Neural progenitor cell (in vitro differentiated cells): ENCODE measurements at regions not wholly inside any gene's neighbourhood (a gene's known extent, or its start where the extent isn't known, plus 50 kb on each side); places are given as distances from the start of the nearest gene placed in this dataset.
"Not testable (repeated sequence)": the region's sequence is repeated elsewhere in the genome, so short reads cannot be mapped to it uniquely, and the experiment has no call there.

ENCODE experiments used
- DNase-seq: peaks from one replicate; pipeline ENCODE4 v3.0.0-alpha.2; 2016; ENCODE audit warnings: low spot score
- H2AFZ ChIP-seq: fragments of 200-600 bp; sonication (generic); replicated peaks from 2 replicates; pipeline ENCODE4 v1.6.1; 2016; ENCODE audit warnings: antibody characterized with exemption
- H3F3A ChIP-seq: fragments of 200-600 bp; sonication (generic); 2 replicates; pipeline ENCODE4 v1.6.1; 2016; ENCODE audit warnings: antibody characterized with exemption, low read depth
- H3K27ac ChIP-seq: fragments of 200-600 bp; sonication (generic); 2 replicates; pipeline ENCODE4 v1.5.1; 2016; ENCODE audit warnings: mild to moderate bottlenecking
- H3K27me3 ChIP-seq: fragments of 200-600 bp; sonication (generic); 2 replicates; pipeline ENCODE4 v1.6.1; 2016; ENCODE audit warnings: mild to moderate bottlenecking, moderate library complexity
- H3K36me3 ChIP-seq: fragments of 200-600 bp; sonication (generic); 2 replicates; pipeline ENCODE4 v1.5.1; 2016
- H3K4me1 ChIP-seq: fragments of 200-600 bp; sonication (generic); 2 replicates; pipeline ENCODE4 v1.6.1; 2016; ENCODE audit warnings: mixed run types
- H3K4me2 ChIP-seq: fragments of 200-600 bp; sonication (generic); 2 replicates; pipeline ENCODE4 v1.6.1; 2016
- H3K4me3 ChIP-seq: fragments of 200-600 bp; sonication (generic); 2 replicates; pipeline ENCODE4 v1.5.1; 2016
- H3K79me2 ChIP-seq: fragments of 200-600 bp; sonication (generic); 2 replicates; pipeline ENCODE4 v1.6.1; 2016; ENCODE audit warnings: low read depth
- H3K9ac ChIP-seq: fragments of 200-600 bp; sonication (generic); 2 replicates; pipeline ENCODE4 v1.6.1; 2016
- H3K9me3 ChIP-seq: fragments of 200-600 bp; sonication (generic); 2 replicates; pipeline ENCODE4 v1.5.1; 2016; ENCODE audit warnings: low read depth
- H4K20me1 ChIP-seq: fragments of 200-600 bp; sonication (generic); 2 replicates; pipeline ENCODE4 v1.6.1; 2016; ENCODE audit warnings: low read depth
- H3K27ac Mint-ChIP-seq: 3 replicates; pipeline ENCODE4 v1.8.0; 2021; ENCODE audit warnings: mixed read lengths
- H3K27me3 Mint-ChIP-seq: 2 replicates; pipeline ENCODE4 v1.8.0; 2022; ENCODE audit warnings: low read depth, mild to moderate bottlenecking, inconsistent platforms, moderate library complexity, mixed read lengths; ENCODE audit not compliant: insufficient read depth
- H3K36me3 Mint-ChIP-seq: 3 replicates; pipeline ENCODE4 v1.8.0; 2021; ENCODE audit warnings: mixed read lengths
- H3K4me1 Mint-ChIP-seq: 3 replicates; pipeline ENCODE4 v1.8.0; 2021; ENCODE audit warnings: mixed read lengths
- H3K4me3 Mint-ChIP-seq: 3 replicates; pipeline ENCODE4 v1.8.0; 2021; ENCODE audit warnings: mild to moderate bottlenecking, moderate library complexity, mixed read lengths
- H3K9me3 Mint-ChIP-seq: 3 replicates; pipeline ENCODE4 v1.8.0; 2020; ENCODE audit warnings: mixed read lengths
- EZH2 ChIP-seq: fragments of 200-600 bp; sonication (generic); IDR thresholded peaks from 2 replicates; pipeline ENCODE4 v1.6.1; 2017; ENCODE audit warnings: antibody characterized with exemption, mild to moderate bottlenecking, moderate library complexity
- EZH2phosphoT487 ChIP-seq: fragments of 200-600 bp; sonication (generic); IDR thresholded peaks from 2 replicates; pipeline ENCODE4 v1.6.1; 2017; ENCODE audit warnings: antibody characterized with exemption
- TF ChIP-seq, protein P1 (sequence below): fragments of 200-600 bp; sonication (generic); IDR thresholded peaks from 2 replicates; pipeline ENCODE4 v1.5.1; 2017; ENCODE audit warnings: antibody characterized with exemption, mild to moderate bottlenecking

DNA sequence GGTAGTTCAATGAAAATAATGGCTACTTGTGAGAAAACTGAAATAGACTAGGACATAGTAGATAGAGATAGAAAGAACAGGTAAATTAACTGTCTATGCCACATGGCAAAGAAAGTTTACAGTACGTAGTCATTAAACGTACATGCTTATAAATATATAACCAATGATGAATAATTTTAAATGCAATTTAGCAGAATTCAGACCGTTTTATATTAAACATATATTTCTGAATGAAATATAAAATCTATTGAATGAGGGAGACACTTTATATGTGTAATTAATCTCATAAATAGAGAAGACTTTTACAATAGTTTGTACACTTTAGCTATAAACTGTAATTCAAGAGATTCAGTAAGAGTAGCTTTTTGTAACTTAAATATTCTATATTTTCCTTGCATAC lies 124.4 kb upstream of the VPREB1 start:
- Histone ChIP-seq H3K36me3 (no peaks in the 10 kb centered on the region), H4K20me1 (no peaks in the 10 kb centered on the region), H3K9me3 (no peaks in the 10 kb centered on the region), H3K79me2 (no peaks in the 10 kb centered on the region), H3K4me1 (no peaks in the 10 kb centered on the region), H3K4me3 (no peak overlapping the region), H3K27me3 (peaks cover 66% of the 10 kb centered on the region), H3K27ac (no peak overlapping the region), H3F3A (no peaks in the 10 kb centered on the region), H3K9ac (no peak overlapping the region), H2AFZ (no peak overlapping the region), H3K4me2 (no peak overlapping the region)
- DNase-seq, result no peak
- Mint-ChIP-seq H3K9me3 (no peaks in the 10 kb centered on the region), H3K4me1 (no peaks in the 10 kb centered on the region), H3K36me3 (no peaks in the 10 kb centered on the region), H3K27me3 (no peaks in the 10 kb centered on the region), H3K27ac (no peak overlapping the region), H3K4me3 (no peak overlapping the region)
- TF ChIP-seq EZH2phosphoT487 (no peak), EZH2 (no peak)
- TF ChIP-seq, protein P1, sequence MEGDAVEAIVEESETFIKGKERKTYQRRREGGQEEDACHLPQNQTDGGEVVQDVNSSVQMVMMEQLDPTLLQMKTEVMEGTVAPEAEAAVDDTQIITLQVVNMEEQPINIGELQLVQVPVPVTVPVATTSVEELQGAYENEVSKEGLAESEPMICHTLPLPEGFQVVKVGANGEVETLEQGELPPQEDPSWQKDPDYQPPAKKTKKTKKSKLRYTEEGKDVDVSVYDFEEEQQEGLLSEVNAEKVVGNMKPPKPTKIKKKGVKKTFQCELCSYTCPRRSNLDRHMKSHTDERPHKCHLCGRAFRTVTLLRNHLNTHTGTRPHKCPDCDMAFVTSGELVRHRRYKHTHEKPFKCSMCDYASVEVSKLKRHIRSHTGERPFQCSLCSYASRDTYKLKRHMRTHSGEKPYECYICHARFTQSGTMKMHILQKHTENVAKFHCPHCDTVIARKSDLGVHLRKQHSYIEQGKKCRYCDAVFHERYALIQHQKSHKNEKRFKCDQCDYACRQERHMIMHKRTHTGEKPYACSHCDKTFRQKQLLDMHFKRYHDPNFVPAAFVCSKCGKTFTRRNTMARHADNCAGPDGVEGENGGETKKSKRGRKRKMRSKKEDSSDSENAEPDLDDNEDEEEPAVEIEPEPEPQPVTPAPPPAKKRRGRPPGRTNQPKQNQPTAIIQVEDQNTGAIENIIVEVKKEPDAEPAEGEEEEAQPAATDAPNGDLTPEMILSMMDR, result no peak

DNA sequence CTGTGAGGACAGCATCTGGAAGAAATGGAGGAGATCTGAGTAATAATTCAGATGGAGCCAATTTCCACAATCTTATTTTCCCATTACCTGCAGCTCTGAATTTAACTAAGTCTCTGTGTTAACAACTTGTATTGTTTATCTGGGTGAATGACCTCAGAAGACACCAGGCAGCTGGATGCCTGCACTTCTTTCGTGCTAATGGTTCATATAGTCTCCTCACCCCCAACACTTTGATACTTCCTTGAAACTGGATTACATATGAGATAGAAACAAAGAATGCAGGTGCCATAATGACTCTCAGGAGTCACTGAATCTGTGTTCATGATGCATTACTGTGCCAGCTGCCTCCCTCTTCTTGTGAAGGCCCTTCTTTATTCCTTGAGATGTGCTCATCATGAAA lies 125.6 kb upstream of the VPREB1 start:
- Mint-ChIP-seq H3K4me1 (no peaks in the 10 kb centered on the region), H3K4me3 (no peak overlapping the region), H3K36me3 (no peaks in the 10 kb centered on the region), H3K9me3 (no peaks in the 10 kb centered on the region), H3K27me3 (no peaks in the 10 kb centered on the region), H3K27ac (no peak overlapping the region)
- no peaks in the 10 kb centered on the region for H3K4me1 ChIP-seq
- no peak overlapping the region for H3K9ac ChIP-seq
- H3K36me3 ChIP-seq, result no peaks in the 10 kb centered on the region
- peaks cover 61% of the 10 kb centered on the region for H3K27me3 ChIP-seq
- H3K9me3 ChIP-seq, result no peaks in the 10 kb centered on the region
- no peak overlapping the region for H3K4me2 ChIP-seq
- no peak for DNase-seq
- H3F3A ChIP-seq, result no peaks in the 10 kb centered on the region
- no peaks in the 10 kb centered on the region for H3K79me2 ChIP-seq
- TF ChIP-seq EZH2phosphoT487, result no peak
- no peak for TF ChIP-seq EZH2
- no peaks in the 10 kb centered on the region for H4K20me1 ChIP-seq
- no peak overlapping the region for H2AFZ ChIP-seq
- no peak overlapping the region for H3K27ac ChIP-seq
- H3K4me3 ChIP-seq, result no peak overlapping the region

DNA sequence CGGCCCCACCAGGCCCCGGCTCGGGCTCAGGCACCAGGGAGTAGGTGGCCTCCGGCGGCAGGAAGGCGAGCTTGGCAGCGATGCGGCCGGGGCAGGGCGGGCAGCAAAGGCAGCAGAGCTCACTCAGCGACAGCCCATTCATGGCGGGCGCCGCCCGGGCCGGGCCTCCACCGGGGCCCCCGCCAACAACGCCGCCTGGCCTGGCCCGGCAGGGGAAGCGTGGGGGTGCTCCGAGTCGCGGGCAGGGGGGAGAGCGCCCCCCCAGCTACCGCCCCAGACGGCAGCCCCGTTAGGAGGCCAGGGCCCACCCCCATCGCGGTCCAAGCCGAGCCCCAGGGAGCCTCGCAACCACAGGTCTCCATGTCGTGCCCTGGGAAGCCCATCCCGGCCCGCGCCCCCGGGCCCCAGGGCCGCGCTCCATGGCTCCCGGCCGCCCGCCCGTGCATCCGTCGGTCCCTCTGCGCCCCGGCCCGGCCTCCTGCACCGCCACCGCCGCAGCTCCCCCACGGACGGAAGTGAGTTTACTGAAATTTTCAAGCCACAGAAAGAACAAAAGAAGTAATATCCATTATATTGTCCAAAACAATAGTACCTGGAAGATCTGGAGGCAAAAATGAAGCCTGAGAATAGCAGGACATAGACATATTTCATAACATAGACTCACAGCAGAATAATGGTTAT lies 126.6 kb upstream of the VPREB1 start:
- not testable (repeated sequence) for H3K36me3 ChIP-seq

DNA sequence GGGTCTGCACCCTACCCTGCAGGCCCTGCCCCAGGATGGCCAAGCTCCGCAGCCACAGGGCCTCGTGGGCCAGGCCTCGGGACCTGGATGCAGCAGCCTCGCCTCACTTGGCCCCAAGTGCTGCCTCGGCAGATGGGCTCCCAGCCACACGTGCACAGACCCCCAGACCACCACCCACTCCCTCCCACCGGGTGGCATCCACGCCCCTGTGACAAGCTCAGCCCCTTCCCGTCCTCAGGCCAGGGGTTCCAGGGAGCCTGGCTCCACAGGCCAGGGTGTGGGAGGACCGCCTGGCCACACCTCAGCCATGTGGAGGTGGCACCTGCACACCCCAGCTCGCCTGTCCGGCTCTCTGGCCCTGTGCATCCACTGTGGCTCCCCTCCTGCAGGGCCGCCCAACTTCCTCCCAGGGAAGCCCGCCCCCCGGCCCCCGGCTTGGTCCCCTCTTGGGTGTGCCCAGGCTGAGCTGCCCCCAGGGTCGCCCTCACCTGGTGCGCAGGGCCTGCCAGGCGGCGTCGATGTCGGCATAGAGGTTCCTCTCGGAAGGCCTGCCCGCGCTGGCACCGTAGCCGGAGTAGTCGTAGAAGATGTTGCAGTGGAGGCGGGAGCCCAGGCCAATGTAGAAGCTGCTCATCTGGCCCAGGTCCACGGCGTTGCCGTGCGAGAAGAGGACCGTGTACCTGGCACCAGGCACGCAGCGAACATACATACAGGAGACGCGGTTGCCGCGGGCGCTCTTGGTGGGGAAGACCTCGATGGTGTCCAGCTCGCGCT lies 127.4 kb upstream of the VPREB1 start:
- not testable (repeated sequence) for H3K36me3 ChIP-seq, H3K36me3 Mint-ChIP-seq, H3K9me3 Mint-ChIP-seq, H3K9me3 ChIP-seq, H4K20me1 ChIP-seq, H3K4me3 Mint-ChIP-seq, H3K4me2 ChIP-seq, DNase-seq, H3K27me3 Mint-ChIP-seq, H3K9ac ChIP-seq, H3K27ac Mint-ChIP-seq, H3K4me3 ChIP-seq, H3F3A ChIP-seq, H2AFZ ChIP-seq, H3K27ac ChIP-seq, H3K79me2 ChIP-seq, H3K4me1 Mint-ChIP-seq, H3K4me1 ChIP-seq
- peaks cover 61% of the 10 kb centered on the region for H3K27me3 ChIP-seq

More for the DNA sequence above, 126.6 kb upstream of the VPREB1 start:
- not testable (repeated sequence) for H2AFZ ChIP-seq, H3F3A ChIP-seq, H3K27ac ChIP-seq, H3K4me3 ChIP-seq, H3K27ac Mint-ChIP-seq, H3K4me3 Mint-ChIP-seq, H3K4me1 ChIP-seq, H3K4me2 ChIP-seq, H4K20me1 ChIP-seq, H3K79me2 ChIP-seq, H3K27me3 Mint-ChIP-seq, H3K4me1 Mint-ChIP-seq, DNase-seq, H3K36me3 Mint-ChIP-seq, H3K9ac ChIP-seq, H3K9me3 ChIP-seq, H3K9me3 Mint-ChIP-seq
- peaks cover 61% of the 10 kb centered on the region for H3K27me3 ChIP-seq
